GM23338 (cell line): ENCODE measurements at regions not wholly inside any gene's neighbourhood (a gene's known extent, or its start where the extent isn't known, plus 50 kb on each side); places are given as distances from the start of the nearest gene placed in this dataset.

Source experiments
- ETS1 ChIP-seq: IDR thresholded peaks from 2 replicates; pipeline ENCODE4 v1.6.1; 2016; ENCODE audit warnings: antibody characterized with exemption
- EZH2 ChIP-seq: fragments of 200-600 bp; sonication (generic); IDR thresholded peaks from one replicate; pipeline ENCODE4 v1.8.0; 2017; ENCODE audit warnings: antibody characterized with exemption, mild to moderate bottlenecking, low read depth; ENCODE audit not compliant: unreplicated experiment
- POLR2AphosphoS5 ChIP-seq: IDR thresholded peaks from 2 replicates; pipeline ENCODE4 v1.6.1; 2016; ENCODE audit warnings: antibody characterized with exemption, low read depth
- TF ChIP-seq, protein P1 (sequence below), 2 experiments: fragments of 200-600 bp in 1 of 2; sonication (generic) in 1 of 2; conservative IDR thresholded peaks; 2 replicates each; pipeline versions ENCODE4 v1.5.1 to v1.6.1; 2016 to 2017; ENCODE audit warnings: antibody characterized with exemption in 2 of 2, low read depth in 2 of 2, mild to moderate bottlenecking in 2 of 2, moderate library complexity in 1 of 2
- TF ChIP-seq, protein P2 (sequence below): IDR thresholded peaks from one replicate; pipeline ENCODE4 v1.6.1; 2018; ENCODE audit warnings: antibody characterized with exemption; ENCODE audit not compliant: unreplicated experiment

DNA sequence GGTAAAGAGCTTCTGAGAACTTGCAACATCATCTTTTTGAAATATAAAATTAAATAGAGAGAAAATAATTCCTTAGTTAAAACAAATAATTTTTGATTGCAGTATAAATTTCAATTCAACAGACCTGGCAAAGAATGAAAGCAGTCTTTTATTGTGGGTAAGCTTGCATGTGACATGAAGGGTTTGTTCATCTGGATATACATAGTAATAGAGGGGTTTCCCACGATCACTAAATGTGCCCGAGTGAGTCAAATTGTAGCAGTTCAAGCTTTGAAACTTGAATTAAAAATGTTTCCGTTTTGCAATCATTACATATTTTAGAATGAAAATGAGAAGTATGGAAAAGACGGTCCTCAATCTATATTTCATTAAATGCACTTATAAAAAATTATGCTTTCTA lies 658.4 kb upstream of the MBL2 start:
- TF ChIP-seq, protein P1, sequence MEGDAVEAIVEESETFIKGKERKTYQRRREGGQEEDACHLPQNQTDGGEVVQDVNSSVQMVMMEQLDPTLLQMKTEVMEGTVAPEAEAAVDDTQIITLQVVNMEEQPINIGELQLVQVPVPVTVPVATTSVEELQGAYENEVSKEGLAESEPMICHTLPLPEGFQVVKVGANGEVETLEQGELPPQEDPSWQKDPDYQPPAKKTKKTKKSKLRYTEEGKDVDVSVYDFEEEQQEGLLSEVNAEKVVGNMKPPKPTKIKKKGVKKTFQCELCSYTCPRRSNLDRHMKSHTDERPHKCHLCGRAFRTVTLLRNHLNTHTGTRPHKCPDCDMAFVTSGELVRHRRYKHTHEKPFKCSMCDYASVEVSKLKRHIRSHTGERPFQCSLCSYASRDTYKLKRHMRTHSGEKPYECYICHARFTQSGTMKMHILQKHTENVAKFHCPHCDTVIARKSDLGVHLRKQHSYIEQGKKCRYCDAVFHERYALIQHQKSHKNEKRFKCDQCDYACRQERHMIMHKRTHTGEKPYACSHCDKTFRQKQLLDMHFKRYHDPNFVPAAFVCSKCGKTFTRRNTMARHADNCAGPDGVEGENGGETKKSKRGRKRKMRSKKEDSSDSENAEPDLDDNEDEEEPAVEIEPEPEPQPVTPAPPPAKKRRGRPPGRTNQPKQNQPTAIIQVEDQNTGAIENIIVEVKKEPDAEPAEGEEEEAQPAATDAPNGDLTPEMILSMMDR (conservative IDR thresholded peaks at IDR 0.05; ENCODE audit: low read depth in 2 of 2): no peak
- TF ChIP-seq POLR2AphosphoS5 (no peak), ETS1 (no peak), EZH2 (no peak)
- TF ChIP-seq, protein P2, sequence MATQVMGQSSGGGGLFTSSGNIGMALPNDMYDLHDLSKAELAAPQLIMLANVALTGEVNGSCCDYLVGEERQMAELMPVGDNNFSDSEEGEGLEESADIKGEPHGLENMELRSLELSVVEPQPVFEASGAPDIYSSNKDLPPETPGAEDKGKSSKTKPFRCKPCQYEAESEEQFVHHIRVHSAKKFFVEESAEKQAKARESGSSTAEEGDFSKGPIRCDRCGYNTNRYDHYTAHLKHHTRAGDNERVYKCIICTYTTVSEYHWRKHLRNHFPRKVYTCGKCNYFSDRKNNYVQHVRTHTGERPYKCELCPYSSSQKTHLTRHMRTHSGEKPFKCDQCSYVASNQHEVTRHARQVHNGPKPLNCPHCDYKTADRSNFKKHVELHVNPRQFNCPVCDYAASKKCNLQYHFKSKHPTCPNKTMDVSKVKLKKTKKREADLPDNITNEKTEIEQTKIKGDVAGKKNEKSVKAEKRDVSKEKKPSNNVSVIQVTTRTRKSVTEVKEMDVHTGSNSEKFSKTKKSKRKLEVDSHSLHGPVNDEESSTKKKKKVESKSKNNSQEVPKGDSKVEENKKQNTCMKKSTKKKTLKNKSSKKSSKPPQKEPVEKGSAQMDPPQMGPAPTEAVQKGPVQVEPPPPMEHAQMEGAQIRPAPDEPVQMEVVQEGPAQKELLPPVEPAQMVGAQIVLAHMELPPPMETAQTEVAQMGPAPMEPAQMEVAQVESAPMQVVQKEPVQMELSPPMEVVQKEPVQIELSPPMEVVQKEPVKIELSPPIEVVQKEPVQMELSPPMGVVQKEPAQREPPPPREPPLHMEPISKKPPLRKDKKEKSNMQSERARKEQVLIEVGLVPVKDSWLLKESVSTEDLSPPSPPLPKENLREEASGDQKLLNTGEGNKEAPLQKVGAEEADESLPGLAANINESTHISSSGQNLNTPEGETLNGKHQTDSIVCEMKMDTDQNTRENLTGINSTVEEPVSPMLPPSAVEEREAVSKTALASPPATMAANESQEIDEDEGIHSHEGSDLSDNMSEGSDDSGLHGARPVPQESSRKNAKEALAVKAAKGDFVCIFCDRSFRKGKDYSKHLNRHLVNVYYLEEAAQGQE: no peak
